Upper lobe of left lung (tissue), 4 donors: ENCODE measurements at regions not wholly inside any gene's neighbourhood (a gene's known extent, or its start where the extent isn't known, plus 50 kb on each side); places are given as distances from the start of the nearest gene placed in this dataset.

Experiments used
- EP300 ChIP-seq, 4 donors: sonication (generic); formaldehyde crosslinking; IDR thresholded peaks; one replicate each; pipeline ENCODE4 v1.5.1; 2017; ENCODE audit warnings: antibody characterized with exemption in 4 of 4, control low read depth in 2 of 4
- POLR2A ChIP-seq, 4 donors: fragments of 450-650 bp; IDR thresholded peaks; one replicate each; pipeline ENCODE4 v1.5.1; 2016 to 2017; ENCODE audit warnings: antibody characterized with exemption in 4 of 4, mild to moderate bottlenecking in 2 of 4
- POLR2AphosphoS5 ChIP-seq, 2 donors: sonication (generic); formaldehyde crosslinking; IDR thresholded peaks; one replicate each; pipeline ENCODE4 v1.5.1; 2017; ENCODE audit warnings: antibody characterized with exemption in 2 of 2
- TF ChIP-seq, protein P1 (sequence below), 6 experiments: fragments of 450-650 bp in 4 of 6; fragments of 200-600 bp in 2 of 6; sonication (generic) in 2 of 6; IDR thresholded peaks; one replicate each; pipeline ENCODE4 v1.5.1; 2016 to 2019; ENCODE audit warnings: antibody characterized with exemption in 6 of 6

DNA sequence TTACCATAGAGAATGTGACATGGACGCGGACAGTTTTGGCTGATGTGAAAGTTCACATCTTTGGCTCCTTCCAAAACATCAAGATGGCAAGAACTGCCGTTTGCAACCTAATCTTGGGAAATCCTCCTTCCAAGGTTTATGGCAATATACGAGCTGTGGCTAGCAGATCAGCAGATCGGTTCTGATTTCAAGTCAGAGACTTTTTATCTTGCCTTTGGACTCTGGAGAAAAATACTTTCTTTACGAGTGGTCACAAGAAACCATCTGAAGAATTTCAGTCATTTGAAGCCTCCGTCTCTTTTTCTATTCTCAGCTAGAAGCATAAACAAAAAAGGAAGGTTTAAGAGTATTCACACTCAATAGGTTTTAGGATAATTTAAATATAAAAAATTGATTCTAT, 153.5 kb upstream of the MEIS2 start:
- TF ChIP-seq, protein P1, sequence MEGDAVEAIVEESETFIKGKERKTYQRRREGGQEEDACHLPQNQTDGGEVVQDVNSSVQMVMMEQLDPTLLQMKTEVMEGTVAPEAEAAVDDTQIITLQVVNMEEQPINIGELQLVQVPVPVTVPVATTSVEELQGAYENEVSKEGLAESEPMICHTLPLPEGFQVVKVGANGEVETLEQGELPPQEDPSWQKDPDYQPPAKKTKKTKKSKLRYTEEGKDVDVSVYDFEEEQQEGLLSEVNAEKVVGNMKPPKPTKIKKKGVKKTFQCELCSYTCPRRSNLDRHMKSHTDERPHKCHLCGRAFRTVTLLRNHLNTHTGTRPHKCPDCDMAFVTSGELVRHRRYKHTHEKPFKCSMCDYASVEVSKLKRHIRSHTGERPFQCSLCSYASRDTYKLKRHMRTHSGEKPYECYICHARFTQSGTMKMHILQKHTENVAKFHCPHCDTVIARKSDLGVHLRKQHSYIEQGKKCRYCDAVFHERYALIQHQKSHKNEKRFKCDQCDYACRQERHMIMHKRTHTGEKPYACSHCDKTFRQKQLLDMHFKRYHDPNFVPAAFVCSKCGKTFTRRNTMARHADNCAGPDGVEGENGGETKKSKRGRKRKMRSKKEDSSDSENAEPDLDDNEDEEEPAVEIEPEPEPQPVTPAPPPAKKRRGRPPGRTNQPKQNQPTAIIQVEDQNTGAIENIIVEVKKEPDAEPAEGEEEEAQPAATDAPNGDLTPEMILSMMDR (IDR thresholded peaks at IDR 0.05) = no peak
- TF ChIP-seq POLR2A (IDR thresholded peaks at IDR 0.05) (no peak), POLR2AphosphoS5 (IDR thresholded peaks at IDR 0.05) (no peak), EP300 (IDR thresholded peaks at IDR 0.05) (no peak)
